GM21619 (cell line): ENCODE measurements at regions not wholly inside any gene's neighbourhood (a gene's known extent, or its start where the extent isn't known, plus 50 kb on each side); places are given as distances from the start of the nearest gene placed in this dataset.

Experiments used
- ATAC-seq: cut with Tn5 transposase; IDR thresholded peaks from one replicate; pipeline ENCODE4 v1.9.1; 2021; ENCODE audit not compliant: unreplicated experiment

GRCh38 chr12:46472144-46472705 is 99.7 kb upstream of the SLC38A2 start:
- no peak for ATAC-seq

GRCh38 chr12:46471404-46471803 is 98.8 kb upstream of the SLC38A2 start:
- no peak for ATAC-seq

- ATAC-seq = no peak
These were observed 98.4 kb upstream of the SLC38A2 start for GRCh38 chr12:46470975-46471374.

- ATAC-seq = peak; percentile 57
These were observed 97.6 kb upstream of the SLC38A2 start for GRCh38 chr12:46470036-46470627.

GRCh38 chr12:46468813-46469212 is 96.2 kb upstream of the SLC38A2 start:
- ATAC-seq = no peak

GRCh38 chr12:46468160-46468559 is 95.6 kb upstream of the SLC38A2 start:
- no peak for ATAC-seq

- ATAC-seq = no peak
These were observed 92.7 kb upstream of the SLC38A2 start for GRCh38 chr12:46465307-46465706.

GRCh38 chr12:46464863-46465262 is 92.3 kb upstream of the SLC38A2 start:
- no peak for ATAC-seq

GRCh38 chr12:46462641-46463355 is 90.2 kb upstream of the SLC38A2 start:
- ATAC-seq = no peak

- ATAC-seq = no peak
These were observed 89.5 kb upstream of the SLC38A2 start for GRCh38 chr12:46461907-46462640.

- no peak for ATAC-seq
These were observed 88.9 kb upstream of the SLC38A2 start for GRCh38 chr12:46461459-46461858.

- ATAC-seq = no peak
These were observed 88.2 kb upstream of the SLC38A2 start for GRCh38 chr12:46460682-46461210.

- no peak for ATAC-seq
These were observed 87.4 kb upstream of the SLC38A2 start for GRCh38 chr12:46459861-46460545.

- no peak for ATAC-seq
These were observed 86.5 kb upstream of the SLC38A2 start for GRCh38 chr12:46459111-46459510.

- no peak for ATAC-seq
These were observed 86.0 kb upstream of the SLC38A2 start for GRCh38 chr12:46458500-46459102.

- ATAC-seq = no peak
These were observed 85.4 kb upstream of the SLC38A2 start for GRCh38 chr12:46457958-46458357.

GRCh38 chr12:46456356-46457334 is 84.1 kb upstream of the SLC38A2 start:
- no peak for ATAC-seq

GRCh38 chr12:46455648-46456352 is 83.2 kb upstream of the SLC38A2 start:
- no peak for ATAC-seq

GRCh38 chr12:46454981-46455380 is 82.4 kb upstream of the SLC38A2 start:
- ATAC-seq = no peak
